ENCODE measurements at regions not wholly inside any gene's neighbourhood (a gene's known extent, or its start where the extent isn't known, plus 50 kb on each side); places are given as distances from the start of the nearest gene placed in this dataset.

GRCh38 chr4:100130964-100131363, 59.3 kb downstream of the DDIT4L start:
- DNase-seq (ENCODE audit: low read depth in 3 of 3): no peak

GRCh38 chr4:100130491-100130890, 59.8 kb downstream of the DDIT4L start:
- no peak for DNase-seq (ENCODE audit: low read depth in 3 of 3)

- no peak for DNase-seq (ENCODE audit: low read depth in 3 of 3)
Measured at GRCh38 chr4:100129774-100130173, 60.5 kb downstream of the DDIT4L start.

- no peak for DNase-seq (ENCODE audit: low read depth in 3 of 3)
Measured at GRCh38 chr4:100128338-100128737, 61.9 kb downstream of the DDIT4L start.

- DNase-seq (ENCODE audit: low read depth in 3 of 3): no peak
Measured at GRCh38 chr4:100124715-100125114, 65.6 kb downstream of the DDIT4L start.

GRCh38 chr4:100118181-100118580, 72.1 kb downstream of the DDIT4L start:
- no peak for DNase-seq (ENCODE audit: low read depth in 3 of 3)

GRCh38 chr4:100117750-100118149, 72.5 kb downstream of the DDIT4L start:
- no peak for DNase-seq (ENCODE audit: low read depth in 3 of 3)

- DNase-seq (ENCODE audit: low read depth in 3 of 3): no peak
Measured at GRCh38 chr4:100114909-100115308, 75.4 kb downstream of the DDIT4L start.

GRCh38 chr4:100113732-100114131, 76.5 kb downstream of the DDIT4L start:
- DNase-seq (ENCODE audit: low read depth in 3 of 3): no peak

- DNase-seq (ENCODE audit: low read depth in 3 of 3): no peak
Measured at GRCh38 chr4:100113096-100113495, 77.2 kb downstream of the DDIT4L start.

- DNase-seq (ENCODE audit: low read depth in 3 of 3): no peak
Measured at GRCh38 chr4:100109921-100110320, 80.3 kb downstream of the DDIT4L start.

- DNase-seq (ENCODE audit: low read depth in 3 of 3): no peak
Measured at GRCh38 chr4:100108869-100109268, 81.4 kb downstream of the DDIT4L start.

GRCh38 chr4:100106982-100107381, 83.3 kb downstream of the DDIT4L start:
- DNase-seq (ENCODE audit: low read depth in 3 of 3): no peak

- no peak for DNase-seq (ENCODE audit: low read depth in 3 of 3)
Measured at GRCh38 chr4:100103671-100104070, 86.6 kb downstream of the DDIT4L start.

GRCh38 chr4:100100985-100101384, 89.3 kb downstream of the DDIT4L start:
- no peak for DNase-seq (ENCODE audit: low read depth in 3 of 3)

- no peak for DNase-seq (ENCODE audit: low read depth in 3 of 3)
Measured at GRCh38 chr4:100099746-100100145, 90.5 kb downstream of the DDIT4L start.

- DNase-seq (ENCODE audit: low read depth in 3 of 3): no peak
Measured at GRCh38 chr4:100098681-100099080, 91.6 kb downstream of the DDIT4L start.

GRCh38 chr4:100098011-100098545, 92.2 kb downstream of the DDIT4L start:
- DNase-seq (ENCODE audit: low read depth in 3 of 3): no peak

GRCh38 chr4:100095729-100096595, 94.3 kb downstream of the DDIT4L start:
- peak; percentile 32 to 58 (median 39) for DNase-seq (ENCODE audit: low read depth in 3 of 3)

- DNase-seq (ENCODE audit: low read depth in 3 of 3): peak; percentile 67 to 87 (median 84)
Measured at GRCh38 chr4:100093091-100093866, 97.0 kb downstream of the DDIT4L start.

- no peak for DNase-seq (ENCODE audit: low read depth in 3 of 3)
Measured at GRCh38 chr4:100087743-100088142, 102.5 kb downstream of the DDIT4L start.

- DNase-seq (ENCODE audit: low read depth in 3 of 3): no peak
Measured at GRCh38 chr4:100086766-100087431, 103.4 kb downstream of the DDIT4L start.
